ENCODE measurements at regions not wholly inside any gene's neighbourhood (a gene's known extent, or its start where the extent isn't known, plus 50 kb on each side); places are given as distances from the start of the nearest gene placed in this dataset.

DNA sequence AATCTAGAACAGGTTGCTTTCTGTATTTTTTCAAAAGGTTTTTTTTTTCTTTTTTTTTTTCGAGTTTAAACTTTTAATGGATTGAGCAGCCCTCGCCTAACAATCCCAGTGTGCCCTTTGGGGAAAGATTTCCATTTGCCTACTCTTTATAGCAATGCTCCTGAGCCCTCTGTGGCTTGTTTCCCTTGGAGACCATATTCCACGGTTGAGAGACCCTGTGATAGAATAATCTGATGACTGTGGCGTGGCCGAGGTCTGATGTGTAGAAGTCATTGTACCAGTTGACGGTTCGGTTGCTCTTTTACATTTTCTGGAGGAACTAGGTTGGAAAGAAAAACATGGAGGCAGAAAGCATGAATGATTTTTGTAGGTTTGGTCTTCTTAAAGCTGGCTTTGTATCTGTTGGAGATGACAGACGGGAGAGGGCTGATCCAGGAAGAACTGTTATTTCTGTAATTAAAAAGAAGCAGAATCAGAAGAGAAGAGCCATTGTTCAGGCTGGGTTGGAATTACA is 305.7 kb upstream of the NRIP1 start:
- TF ChIP-seq, protein P1, sequence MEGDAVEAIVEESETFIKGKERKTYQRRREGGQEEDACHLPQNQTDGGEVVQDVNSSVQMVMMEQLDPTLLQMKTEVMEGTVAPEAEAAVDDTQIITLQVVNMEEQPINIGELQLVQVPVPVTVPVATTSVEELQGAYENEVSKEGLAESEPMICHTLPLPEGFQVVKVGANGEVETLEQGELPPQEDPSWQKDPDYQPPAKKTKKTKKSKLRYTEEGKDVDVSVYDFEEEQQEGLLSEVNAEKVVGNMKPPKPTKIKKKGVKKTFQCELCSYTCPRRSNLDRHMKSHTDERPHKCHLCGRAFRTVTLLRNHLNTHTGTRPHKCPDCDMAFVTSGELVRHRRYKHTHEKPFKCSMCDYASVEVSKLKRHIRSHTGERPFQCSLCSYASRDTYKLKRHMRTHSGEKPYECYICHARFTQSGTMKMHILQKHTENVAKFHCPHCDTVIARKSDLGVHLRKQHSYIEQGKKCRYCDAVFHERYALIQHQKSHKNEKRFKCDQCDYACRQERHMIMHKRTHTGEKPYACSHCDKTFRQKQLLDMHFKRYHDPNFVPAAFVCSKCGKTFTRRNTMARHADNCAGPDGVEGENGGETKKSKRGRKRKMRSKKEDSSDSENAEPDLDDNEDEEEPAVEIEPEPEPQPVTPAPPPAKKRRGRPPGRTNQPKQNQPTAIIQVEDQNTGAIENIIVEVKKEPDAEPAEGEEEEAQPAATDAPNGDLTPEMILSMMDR (IDR thresholded peaks at IDR 0.05): no peak
- no peak for TF ChIP-seq ZFX (IDR thresholded peaks at IDR 0.05; ENCODE audit: borderline replicate concordance)
